PC-9 (cell line): ENCODE measurements at regions not wholly inside any gene's neighbourhood (a gene's known extent, or its start where the extent isn't known, plus 50 kb on each side); places are given as distances from the start of the nearest gene placed in this dataset.
"Not testable (repeated sequence)": the region's sequence is repeated elsewhere in the genome, so short reads cannot be mapped to it uniquely, and the experiment has no call there.

Experiments
- BruUV-seq: library from RNA; stranded (reverse); fragments of 400-500 nt; replicated peaks from 2 replicates; lab custom pipeline; 2021; lab: Mats Ljungman, UMichigan
- CTCF ChIA-PET: fragments of 300-600 bp; sonication (Branson Sonifier 250); formaldehyde crosslinking; loops from one replicate; lab custom pipeline; 2022; ENCODE audit warnings: antibody characterized with exemption; lab: Charles Lee
- POLR2A ChIA-PET: fragments of 300-600 bp; sonication (Branson Sonifier 250); formaldehyde crosslinking; loops from one replicate; lab custom pipeline; 2022; ENCODE audit warnings: antibody characterized with exemption; ENCODE audit not compliant: unreplicated experiment; lab: Charles Lee
- DNase-seq, 2 experiments: peaks; one replicate each; pipeline versions ENCODE4 v3.0.0 to v3.0.0-alpha.2; 2015 to 2022; ENCODE audit warnings: mixed read lengths in 1 of 2
- H2AFZ ChIP-seq: fragments of 200-600 bp; sonication (generic); 2 replicates; pipeline ENCODE4 v1.8.1; 2017; ENCODE audit warnings: antibody characterized with exemption
- H3F3A ChIP-seq: fragments of 200-600 bp; sonication (generic); 2 replicates; pipeline ENCODE4 v1.8.1; 2017; ENCODE audit warnings: antibody characterized with exemption, mild to moderate bottlenecking, low read depth; ENCODE audit not compliant: insufficient read depth
- H3K27ac ChIP-seq: fragments of 200-600 bp; sonication (generic); 2 replicates; pipeline ENCODE4 v1.6.1; 2016; ENCODE audit warnings: mixed run types
- H3K27me3 ChIP-seq: fragments of 200-600 bp; sonication (generic); 2 replicates; pipeline ENCODE4 v1.6.1; 2016; ENCODE audit warnings: low read depth, mixed run types; ENCODE audit not compliant: insufficient read depth
- H3K36me3 ChIP-seq: fragments of 200-600 bp; sonication (generic); 2 replicates; pipeline ENCODE4 v1.6.1; 2016; ENCODE audit warnings: low read depth, mixed run types
- H3K4me1 ChIP-seq: fragments of 200-600 bp; sonication (generic); replicated peaks from 2 replicates; pipeline ENCODE4 v1.6.1; 2016; ENCODE audit warnings: mixed run types; ENCODE audit not compliant: insufficient read depth
- H3K4me2 ChIP-seq: fragments of 200-600 bp; sonication (generic); 2 replicates; pipeline ENCODE4 v1.6.1; 2017; ENCODE audit warnings: mixed run types
- H3K4me3 ChIP-seq: fragments of 200-600 bp; sonication (generic); 2 replicates; pipeline ENCODE4 v1.6.1; 2016; ENCODE audit warnings: mixed run types
- H3K79me2 ChIP-seq: fragments of 200-600 bp; sonication (generic); 2 replicates; pipeline ENCODE4 v1.6.1; 2017; ENCODE audit warnings: low read depth, mixed run types
- H3K9me2 ChIP-seq: fragments of 200-600 bp; sonication (generic); 2 replicates; pipeline ENCODE4 v1.8.1; 2017; ENCODE audit warnings: mild to moderate bottlenecking; ENCODE audit not compliant: insufficient read depth
- H3K9me3 ChIP-seq: fragments of 200-600 bp; sonication (generic); 2 replicates; pipeline ENCODE4 v1.8.1; 2016; ENCODE audit warnings: low read depth; ENCODE audit not compliant: insufficient read depth
- H4K20me1 ChIP-seq: fragments of 200-600 bp; sonication (generic); 2 replicates; pipeline ENCODE4 v1.8.1; 2017; ENCODE audit not compliant: insufficient read depth
- EZH2 ChIP-seq: fragments of 200-600 bp; sonication (generic); IDR thresholded peaks from 2 replicates; pipeline ENCODE4 v1.8.0; 2017; ENCODE audit warnings: antibody characterized with exemption, low read depth
- intact Hi-C: fragments of 100-400 bp; cut with micrococcal nuclease; formaldehyde crosslinking; loops from one replicate; pipeline ENCODE4 v1.10.0; 2022; ENCODE audit not compliant: unreplicated experiment
- TF ChIP-seq, protein P1 (sequence below): fragments of 200-600 bp; sonication (generic); conservative IDR thresholded peaks from 2 replicates; pipeline ENCODE4 v1.6.1; 2017; ENCODE audit warnings: mixed run types, antibody characterized with exemption, mild to moderate bottlenecking, moderate library complexity

DNA sequence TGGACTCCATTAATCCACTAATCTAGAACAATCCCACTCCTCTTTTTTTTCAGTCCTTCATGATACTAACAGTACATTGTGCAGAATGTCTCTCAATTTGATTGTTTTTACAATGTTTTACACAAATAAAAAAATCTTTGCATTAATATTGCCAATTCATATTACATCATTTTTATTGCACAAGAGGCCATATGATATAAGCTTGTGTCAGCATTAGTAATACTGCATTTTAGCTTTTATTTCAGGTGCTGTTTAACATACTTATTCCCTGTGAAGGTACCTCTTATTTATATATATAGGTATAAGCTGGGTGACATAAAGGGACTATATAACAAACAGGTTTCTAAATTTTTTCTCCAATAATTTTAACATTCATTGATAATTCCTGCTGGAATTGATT lies 737.4 kb downstream of the DNAH5 start:
- intact Hi-C loops, result no loop called here
- ChIA-PET POLR2A (no interaction called here), CTCF (no interaction called here)
- Histone ChIP-seq H3K4me1 (no peaks in the 10 kb centered on the region), H3K27ac (no peak overlapping the region), H3K4me3 (no peak overlapping the region), H3K36me3 (no peaks in the 10 kb centered on the region), H3K9me3 (no peaks in the 10 kb centered on the region), H4K20me1 (no peaks in the 10 kb centered on the region), H3K79me2 (no peaks in the 10 kb centered on the region), H3F3A (no peaks in the 10 kb centered on the region), H2AFZ (no peak overlapping the region), H3K9me2 (no peaks in the 10 kb centered on the region; the same call in 1 of the 2 replicates), H3K4me2 (no peak overlapping the region), H3K27me3 (no peaks in the 10 kb centered on the region)
- DNase-seq, result no peak
- no TSS peak for BruUV-seq
- TF ChIP-seq, protein P1, sequence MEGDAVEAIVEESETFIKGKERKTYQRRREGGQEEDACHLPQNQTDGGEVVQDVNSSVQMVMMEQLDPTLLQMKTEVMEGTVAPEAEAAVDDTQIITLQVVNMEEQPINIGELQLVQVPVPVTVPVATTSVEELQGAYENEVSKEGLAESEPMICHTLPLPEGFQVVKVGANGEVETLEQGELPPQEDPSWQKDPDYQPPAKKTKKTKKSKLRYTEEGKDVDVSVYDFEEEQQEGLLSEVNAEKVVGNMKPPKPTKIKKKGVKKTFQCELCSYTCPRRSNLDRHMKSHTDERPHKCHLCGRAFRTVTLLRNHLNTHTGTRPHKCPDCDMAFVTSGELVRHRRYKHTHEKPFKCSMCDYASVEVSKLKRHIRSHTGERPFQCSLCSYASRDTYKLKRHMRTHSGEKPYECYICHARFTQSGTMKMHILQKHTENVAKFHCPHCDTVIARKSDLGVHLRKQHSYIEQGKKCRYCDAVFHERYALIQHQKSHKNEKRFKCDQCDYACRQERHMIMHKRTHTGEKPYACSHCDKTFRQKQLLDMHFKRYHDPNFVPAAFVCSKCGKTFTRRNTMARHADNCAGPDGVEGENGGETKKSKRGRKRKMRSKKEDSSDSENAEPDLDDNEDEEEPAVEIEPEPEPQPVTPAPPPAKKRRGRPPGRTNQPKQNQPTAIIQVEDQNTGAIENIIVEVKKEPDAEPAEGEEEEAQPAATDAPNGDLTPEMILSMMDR, result no peak
- no peak for TF ChIP-seq EZH2

DNA sequence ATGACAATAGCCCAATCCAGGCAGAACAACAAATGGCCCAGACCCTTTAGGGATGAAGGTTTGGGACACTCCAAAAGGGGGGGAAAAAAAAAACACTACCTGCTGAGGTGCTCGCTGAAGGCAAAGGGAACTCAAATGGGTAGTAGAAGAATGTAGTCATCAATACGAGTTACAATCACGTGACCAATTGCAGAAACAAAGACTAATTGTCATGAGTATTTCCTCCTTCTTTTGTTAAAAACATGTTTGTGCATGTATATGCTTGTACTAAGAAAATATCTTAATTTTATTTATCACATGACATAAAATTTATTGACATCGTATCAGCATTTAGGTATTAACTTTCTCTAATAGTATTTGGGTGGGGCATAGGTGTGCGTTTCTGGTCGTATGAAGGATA lies 743.5 kb downstream of the DNAH5 start:
- POLR2A ChIA-PET, result no interaction called here

DNA sequence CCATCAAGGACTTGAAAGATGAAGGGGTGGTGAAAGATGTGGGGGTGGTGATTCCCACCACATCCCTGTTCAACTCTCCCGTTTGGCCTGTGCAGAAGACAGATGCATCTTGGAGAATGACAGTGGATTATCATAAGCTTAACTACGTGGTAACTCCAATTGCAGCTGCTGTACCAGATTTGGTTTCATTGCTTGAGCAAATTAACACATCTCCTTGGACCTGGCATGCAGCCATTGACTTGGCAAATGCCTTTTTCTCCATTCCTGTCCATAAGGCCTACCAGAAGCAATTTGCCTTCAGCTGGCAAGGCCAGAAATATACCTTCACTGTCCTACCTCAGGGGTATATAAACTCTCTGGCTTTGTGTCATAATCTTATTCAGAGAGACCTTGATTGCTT lies 746.3 kb downstream of the DNAH5 start:
- H3K4me3 ChIP-seq, H3K36me3 ChIP-seq, H3K9me2 ChIP-seq, H4K20me1 ChIP-seq, H3K9me3 ChIP-seq, intact Hi-C loops, H3K79me2 ChIP-seq, H3K4me2 ChIP-seq, DNase-seq, H2AFZ ChIP-seq, POLR2A ChIA-PET, H3K27ac ChIP-seq, BruUV-seq, CTCF ChIA-PET, H3K27me3 ChIP-seq, H3F3A ChIP-seq, H3K4me1 ChIP-seq: not testable (repeated sequence)

More for the DNA sequence above, 743.5 kb downstream of the DNAH5 start:
- CTCF ChIA-PET, result no interaction called here
- Histone ChIP-seq H4K20me1 (no peaks in the 10 kb centered on the region), H3K79me2 (no peaks in the 10 kb centered on the region), H2AFZ (no peak overlapping the region), H3K27me3 (no peaks in the 10 kb centered on the region), H3K27ac (no peak overlapping the region), H3K36me3 (no peaks in the 10 kb centered on the region), H3K4me1 (no peaks in the 10 kb centered on the region), H3K4me2 (no peak overlapping the region), H3K9me2 (no peaks in the 10 kb centered on the region), H3K9me3 (no peaks in the 10 kb centered on the region), H3K4me3 (no peak overlapping the region), H3F3A (no peaks in the 10 kb centered on the region)
- no TSS peak for BruUV-seq
- intact Hi-C loops, result no loop called here
- TF ChIP-seq, protein P1, result no peak
- TF ChIP-seq EZH2, result no peak
- no peak for DNase-seq

DNA sequence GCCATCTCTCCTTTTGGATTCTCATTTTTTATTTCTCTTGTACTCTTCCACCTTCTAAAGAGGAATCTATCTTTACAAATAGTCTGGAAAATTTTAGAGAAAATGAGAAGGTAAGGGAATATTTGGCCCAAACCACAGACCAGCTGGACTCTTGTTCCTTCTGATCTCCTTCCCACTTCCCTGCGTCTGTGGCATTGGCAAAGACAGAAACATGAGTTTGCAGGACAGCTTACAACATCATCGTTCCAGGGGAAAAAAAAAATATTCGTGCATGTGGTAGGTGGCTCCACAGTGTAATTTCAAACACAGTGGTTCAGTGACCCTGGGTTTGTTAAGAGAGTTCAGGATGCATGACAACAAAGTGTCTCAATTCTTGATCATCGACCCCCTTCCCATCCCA lies 755.0 kb downstream of the DNAH5 start:
- H3F3A ChIP-seq, result no peaks in the 10 kb centered on the region
- no peak overlapping the region for H3K4me2 ChIP-seq
- BruUV-seq, result no TSS peak
- H3K27ac ChIP-seq, result no peak overlapping the region
- DNase-seq, result no peak
- POLR2A ChIA-PET, result no interaction called here
- H3K9me2 ChIP-seq, result no peaks in the 10 kb centered on the region
- TF ChIP-seq EZH2, result no peak
- TF ChIP-seq, protein P1, result no peak
- H2AFZ ChIP-seq, result no peak overlapping the region
- no peaks in the 10 kb centered on the region for H4K20me1 ChIP-seq
- no peak overlapping the region for H3K4me3 ChIP-seq
- H3K4me1 ChIP-seq, result no peaks in the 10 kb centered on the region
- H3K27me3 ChIP-seq, result no peaks in the 10 kb centered on the region
- H3K79me2 ChIP-seq, result no peaks in the 10 kb centered on the region
- H3K9me3 ChIP-seq, result no peaks in the 10 kb centered on the region
- CTCF ChIA-PET, result no interaction called here
- intact Hi-C loops, result no loop called here
- H3K36me3 ChIP-seq, result no peaks in the 10 kb centered on the region
